HG03521 (cell line): ENCODE measurements at regions not wholly inside any gene's neighbourhood (a gene's known extent, or its start where the extent isn't known, plus 50 kb on each side); places are given as distances from the start of the nearest gene placed in this dataset.

Experiments used
- ATAC-seq: cut with Tn5 transposase; IDR thresholded peaks from one replicate; pipeline ENCODE4 v1.9.1; 2021; ENCODE audit warnings: mild to moderate bottlenecking, moderate library complexity; ENCODE audit not compliant: unreplicated experiment

GRCh38 chr18:6605115-6605869 is 124.2 kb upstream of the ARHGAP28 start:
- no peak for ATAC-seq

DNA sequence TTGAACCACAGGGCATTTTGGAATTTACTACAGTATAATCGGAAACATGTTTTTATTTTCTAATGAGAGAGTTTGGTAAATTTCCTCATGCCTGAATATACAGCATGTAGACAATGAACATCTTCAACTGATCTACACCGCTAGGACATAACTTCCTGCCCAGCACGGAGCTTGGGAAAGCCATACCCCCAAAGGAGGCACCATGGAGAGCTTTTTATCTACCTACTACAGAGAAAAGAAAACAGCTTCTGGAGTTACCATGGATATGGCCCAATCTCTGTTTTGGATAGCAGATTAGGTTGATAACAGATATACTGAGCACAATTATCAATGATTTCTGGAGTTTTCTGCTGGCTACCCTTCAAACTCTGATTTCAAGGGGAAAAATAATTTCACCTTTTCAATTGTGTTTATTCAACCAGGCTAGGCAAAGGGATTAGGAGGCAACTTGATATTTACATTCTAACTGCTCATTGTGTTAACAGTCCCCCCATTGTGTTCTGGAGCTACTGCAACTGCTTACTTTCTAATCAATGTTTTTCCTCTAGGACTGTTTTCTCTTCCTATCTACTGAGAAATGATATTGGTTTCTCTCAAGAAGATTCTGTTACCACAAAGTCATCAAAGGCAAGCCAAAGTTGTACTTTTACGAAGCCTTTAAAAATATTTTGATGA is 123.0 kb upstream of the ARHGAP28 start:
- ATAC-seq: no peak

DNA sequence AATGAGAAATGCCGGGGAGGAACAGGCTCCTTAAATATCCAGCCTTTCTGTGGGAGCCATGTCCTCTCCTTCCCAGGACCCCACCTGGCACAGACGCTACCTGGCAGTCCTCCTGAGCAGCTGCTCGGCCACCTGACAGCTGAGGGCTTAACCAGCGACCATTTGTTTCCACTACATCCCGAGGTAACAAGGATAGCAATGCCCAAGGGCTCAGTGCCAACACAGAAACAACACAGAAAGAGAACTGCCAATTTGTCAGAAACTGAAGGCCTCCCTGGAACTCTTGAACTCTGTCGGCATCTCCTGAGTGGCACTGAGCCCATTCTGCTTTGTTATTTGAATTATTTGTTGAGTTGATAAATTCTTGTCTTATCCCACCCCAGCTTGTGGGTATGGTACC is 122.2 kb upstream of the ARHGAP28 start:
- no peak for ATAC-seq

- ATAC-seq: no peak
These were observed 119.8 kb upstream of the ARHGAP28 start for GRCh38 chr18:6609666-6610264.

DNA sequence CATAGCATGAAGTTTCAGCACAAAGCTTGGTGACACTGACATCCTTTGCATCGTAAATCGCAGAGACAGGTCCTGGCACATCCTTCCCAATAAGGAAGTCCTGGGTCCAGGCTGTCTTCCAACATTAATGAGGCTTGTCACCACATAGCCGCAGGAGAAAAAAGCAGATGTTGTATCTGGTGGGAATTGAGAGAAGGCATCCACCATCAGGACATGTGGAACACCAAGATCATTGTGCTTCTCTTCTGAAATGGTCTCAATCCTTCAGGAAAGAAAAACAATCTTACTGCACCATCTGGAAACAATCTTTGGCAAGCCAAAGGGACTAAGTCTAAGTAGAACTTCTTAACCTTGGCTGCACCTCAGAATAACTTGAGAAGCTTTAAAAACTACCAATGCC is 119.0 kb upstream of the ARHGAP28 start:
- no peak for ATAC-seq

DNA sequence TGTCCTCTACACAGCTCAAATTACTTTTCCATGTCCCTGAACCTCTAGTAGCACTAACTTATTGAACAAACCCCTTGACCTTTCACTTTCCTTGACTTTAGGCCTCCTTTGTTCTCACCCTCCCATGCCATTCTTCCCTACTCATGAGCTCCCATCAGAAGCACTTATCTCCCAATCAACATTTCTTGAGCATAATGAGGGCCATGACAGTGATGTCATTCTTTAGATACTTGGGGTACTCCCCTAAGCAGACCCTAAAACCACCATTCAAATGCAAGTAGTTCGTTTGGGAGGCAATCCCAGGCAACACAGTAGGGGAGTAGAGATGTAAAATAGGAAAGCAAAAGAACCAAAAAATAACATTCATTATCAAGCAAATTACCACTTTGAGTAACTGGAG is 115.9 kb upstream of the ARHGAP28 start:
- ATAC-seq: no peak

- no peak for ATAC-seq
These were observed 114.6 kb upstream of the ARHGAP28 start for GRCh38 chr18:6614952-6615351.

- ATAC-seq: no peak
These were observed 112.5 kb upstream of the ARHGAP28 start for GRCh38 chr18:6616981-6617380.

DNA sequence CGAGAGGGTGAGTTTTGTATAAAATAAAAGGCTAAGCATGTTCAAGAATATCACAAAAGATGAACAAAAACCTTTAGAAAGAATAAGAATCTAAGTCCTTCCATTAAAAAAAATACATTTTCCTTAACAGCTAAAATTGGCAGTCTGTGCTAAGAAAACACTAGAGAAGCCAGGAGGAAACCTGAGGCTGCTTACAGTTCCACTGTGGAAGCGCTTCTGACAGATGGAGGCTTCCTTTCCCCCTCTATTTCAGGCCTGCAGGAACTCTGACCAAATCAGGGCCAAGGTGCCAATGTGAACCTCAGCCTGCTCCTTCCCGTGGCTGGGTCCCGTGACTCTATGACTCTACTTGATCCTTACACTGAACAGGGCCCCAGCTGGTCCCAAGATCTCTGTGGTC is 108.1 kb upstream of the ARHGAP28 start:
- no peak for ATAC-seq

DNA sequence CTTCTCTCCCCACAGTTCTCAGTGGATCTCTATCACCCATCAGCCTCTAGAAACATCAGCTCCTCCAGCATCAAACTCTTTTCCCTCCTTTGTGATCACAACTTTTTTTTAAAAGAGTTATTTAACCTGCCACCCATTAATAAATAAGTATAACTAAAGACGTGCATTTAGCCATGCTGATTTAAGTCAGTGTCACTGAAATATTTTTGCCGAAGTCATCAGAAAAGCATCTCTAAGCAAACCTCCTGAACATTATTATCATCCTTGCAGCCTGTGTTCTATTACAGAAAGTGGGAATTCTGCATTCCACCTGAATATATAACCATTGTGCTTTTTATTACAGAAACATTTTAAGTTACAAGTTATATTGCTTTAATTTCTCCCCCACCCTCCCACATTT is 106.2 kb upstream of the ARHGAP28 start:
- ATAC-seq: no peak

DNA sequence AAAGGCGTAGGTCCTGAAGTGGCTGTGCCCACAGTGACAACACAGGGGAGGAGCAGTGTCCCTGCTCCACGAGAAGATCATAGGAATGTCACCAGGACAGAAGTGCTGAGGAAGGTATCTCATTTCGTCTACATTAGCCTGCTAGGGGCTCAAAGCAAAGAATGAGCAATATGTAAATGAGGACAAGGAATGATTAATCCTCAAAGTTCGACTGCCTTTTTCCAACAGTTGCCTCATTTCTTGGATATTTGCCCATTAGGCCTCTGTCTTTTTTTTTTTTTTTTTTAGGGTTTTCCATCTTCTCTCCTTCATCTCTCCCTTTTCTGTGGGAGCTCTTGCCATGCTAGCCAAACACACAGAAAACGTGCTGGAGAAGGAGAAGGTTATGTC is 105.2 kb upstream of the ARHGAP28 start:
- ATAC-seq: no peak

- ATAC-seq: no peak
These were observed 104.7 kb upstream of the ARHGAP28 start for GRCh38 chr18:6624661-6625311.

GRCh38 chr18:6625481-6625880 is 104.0 kb upstream of the ARHGAP28 start:
- ATAC-seq: no peak

DNA sequence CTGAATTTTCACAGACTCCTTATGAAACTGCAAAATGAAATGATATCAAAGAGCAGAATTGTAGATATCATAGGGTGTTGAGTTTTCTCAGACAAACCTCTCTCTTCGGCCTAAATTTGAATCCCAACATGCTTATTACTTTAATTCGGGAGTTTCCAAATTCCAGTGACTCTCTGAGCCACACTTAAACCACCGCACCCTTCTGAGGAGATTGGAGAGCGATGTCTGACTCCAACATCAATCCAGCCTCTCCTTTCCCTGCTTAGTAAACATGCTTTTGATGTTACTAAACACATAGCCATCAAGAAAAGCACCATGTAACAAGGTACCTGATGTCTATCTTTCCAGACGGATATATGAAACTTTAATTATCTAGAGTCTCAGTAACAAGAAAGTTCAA is 103.1 kb upstream of the ARHGAP28 start:
- no peak for ATAC-seq

DNA sequence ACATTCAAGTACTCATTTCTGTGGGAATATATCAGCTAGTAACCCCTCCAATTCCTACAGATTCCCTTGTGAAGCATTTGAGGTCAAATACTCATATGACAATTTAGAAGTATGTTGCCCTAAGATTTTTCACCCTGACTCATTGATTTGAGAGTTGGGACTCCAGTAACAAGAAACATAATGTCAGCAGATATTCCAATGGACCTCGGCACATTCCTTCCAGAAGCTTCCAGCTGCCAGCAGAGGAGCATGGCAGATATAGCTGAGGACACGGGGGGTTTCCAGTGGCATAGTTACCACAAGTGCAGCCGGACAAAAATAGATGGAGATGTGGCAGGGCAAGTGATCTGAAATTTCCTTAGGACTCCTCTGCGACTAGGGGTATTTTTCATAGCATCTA is 101.9 kb upstream of the ARHGAP28 start:
- no peak for ATAC-seq

DNA sequence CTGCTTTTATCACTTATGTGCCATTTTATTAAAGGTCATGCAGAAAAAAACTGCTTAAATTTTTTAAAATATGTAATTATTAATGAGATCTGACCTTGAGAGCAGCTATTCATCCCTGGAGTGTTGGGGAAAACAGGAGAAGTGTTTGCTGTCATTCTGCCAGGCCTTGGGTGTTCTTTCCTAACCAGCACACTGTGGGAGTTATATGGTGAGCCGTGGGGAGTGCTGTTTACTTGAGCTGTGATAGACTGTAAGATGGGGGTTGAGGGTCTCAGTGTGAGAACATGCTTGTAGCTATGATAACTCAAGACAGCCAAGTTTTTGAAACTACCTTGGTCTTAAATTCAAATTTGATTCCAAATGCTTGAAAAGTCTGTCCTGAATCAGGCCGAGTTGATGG is 101.3 kb upstream of the ARHGAP28 start:
- no peak for ATAC-seq

DNA sequence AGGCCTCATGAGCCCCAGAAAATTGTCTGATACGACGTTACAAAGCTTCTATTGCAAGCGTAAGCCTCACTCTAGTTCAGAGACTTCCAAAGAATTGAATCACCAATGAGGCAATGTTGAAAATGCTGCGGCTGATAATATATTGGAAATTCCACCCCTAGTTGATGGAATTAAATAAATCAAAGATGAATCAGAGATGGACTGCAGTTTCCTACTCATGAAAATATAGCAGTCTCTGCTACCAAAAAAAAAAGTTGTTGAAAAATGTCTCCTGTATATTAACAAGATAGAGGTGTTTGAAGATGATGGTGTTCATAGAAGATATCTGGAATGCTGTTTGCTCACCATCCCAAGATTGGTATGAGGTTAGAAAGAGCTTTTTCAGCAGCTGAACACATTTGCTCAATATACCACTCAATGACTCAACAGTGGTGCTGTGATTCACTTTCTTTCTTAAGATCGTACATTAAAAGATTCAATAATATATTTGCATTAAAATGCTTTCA is 99.8 kb upstream of the ARHGAP28 start:
- ATAC-seq: no peak

DNA sequence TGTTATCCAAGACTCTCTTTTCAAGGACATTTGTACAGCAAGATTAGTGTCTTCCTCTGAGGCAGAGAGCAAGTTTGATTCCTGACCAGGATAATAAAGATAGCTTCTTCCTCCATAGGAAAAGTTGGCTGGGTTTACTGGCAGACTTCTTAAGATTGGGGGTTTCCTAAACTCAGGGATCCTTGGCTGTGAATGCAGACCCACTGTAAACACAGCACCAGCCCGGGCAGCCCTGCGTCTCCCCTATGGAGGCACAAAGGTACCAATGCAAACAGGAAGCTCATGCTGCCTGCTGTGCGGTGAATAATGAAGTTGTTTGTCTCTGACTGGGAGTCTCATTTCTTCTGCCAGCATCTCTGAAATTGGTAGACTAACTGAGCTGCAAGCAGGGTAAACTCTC is 96.2 kb upstream of the ARHGAP28 start:
- ATAC-seq: no peak

DNA sequence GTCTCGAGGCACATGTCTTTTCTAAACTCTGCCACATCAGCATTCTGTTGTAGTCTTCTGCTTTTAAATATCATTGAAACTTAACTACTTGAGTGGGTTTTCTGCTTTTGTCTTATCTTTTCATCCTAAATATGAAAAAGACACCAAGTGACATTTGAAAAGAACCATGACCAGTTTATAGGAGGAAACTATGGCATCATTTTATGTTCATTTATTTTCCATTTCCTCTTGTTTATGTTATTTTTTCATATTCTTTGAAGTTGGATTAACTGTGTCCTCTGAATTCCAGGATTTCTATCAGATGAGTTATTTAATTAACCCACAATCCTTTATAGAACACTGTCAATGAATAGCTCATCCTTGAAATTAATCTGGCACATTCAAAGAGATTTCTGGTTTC is 93.4 kb upstream of the ARHGAP28 start:
- ATAC-seq: no peak

- ATAC-seq: no peak
These were observed 91.1 kb upstream of the ARHGAP28 start for GRCh38 chr18:6638447-6638846.

DNA sequence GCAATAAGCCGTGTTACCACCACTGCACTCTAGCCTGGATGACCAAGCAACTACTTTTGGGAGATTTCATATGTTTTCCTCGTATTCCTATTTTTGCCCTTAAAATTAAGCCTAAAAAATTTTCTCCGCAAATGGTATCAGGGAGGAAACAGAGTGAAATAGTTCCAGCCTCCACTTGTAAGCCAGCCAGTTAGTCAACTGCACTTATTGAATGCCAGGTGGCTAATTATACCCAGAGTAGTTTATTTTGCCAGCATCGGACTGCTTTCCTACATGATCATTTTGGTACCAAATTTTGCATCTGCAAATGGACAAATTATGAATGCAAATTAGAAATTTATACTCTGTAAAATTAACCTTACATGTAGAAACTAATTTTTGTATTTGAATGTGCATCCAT is 90.2 kb upstream of the ARHGAP28 start:
- no peak for ATAC-seq
